IMR-90 (cell line): ENCODE measurements at regions not wholly inside any gene's neighbourhood (a gene's known extent, or its start where the extent isn't known, plus 50 kb on each side); places are given as distances from the start of the nearest gene placed in this dataset.

Experiments used
- ATAC-seq: fragments of 200-7000 bp; cut with Tn5 transposase; 2 replicates; pipeline ENCODE4 v1.9.1; 2020; ENCODE audit warnings: low read depth, mild to moderate bottlenecking, moderate library complexity
- BruUV-seq: library from RNA; stranded (reverse); fragments of 400-500 nt; replicated peaks from 2 replicates; lab custom pipeline; 2021; lab: Mats Ljungman, UMichigan
- CTCF ChIA-PET: fragments of 300-600 bp; formaldehyde crosslinking; extraction: SDS; loops from one replicate; lab custom pipeline; 2021; ENCODE audit warnings: antibody characterized with exemption; lab: Yijun Ruan, JAX
- POLR2A ChIA-PET: fragments of 300-600 bp; sonication (Branson Sonifier 250); formaldehyde crosslinking; loops from one replicate; lab custom pipeline; 2022; ENCODE audit warnings: antibody characterized with exemption; ENCODE audit not compliant: unreplicated experiment; lab: Charles Lee
- DNase-seq: peaks from one replicate; pipeline ENCODE4 v3.0.0; 2013
- H2AFZ ChIP-seq: replicated peaks from 2 replicates; pipeline ENCODE3; 2013; ENCODE audit warnings: low read length, mild to moderate bottlenecking; ENCODE audit not compliant: poor library complexity
- H2AK5ac ChIP-seq: 2 replicates; pipeline ENCODE4 v1.6.1; 2013; ENCODE audit warnings: low read depth, low read length, inconsistent platforms
- H2AK9ac ChIP-seq: replicated peaks from 2 replicates; pipeline ENCODE3; 2013; ENCODE audit warnings: mild to moderate bottlenecking, low read depth, low read length, moderate library complexity; ENCODE audit not compliant: poor library complexity
- H2BK120ac ChIP-seq: 2 replicates; pipeline ENCODE4 v1.6.1; 2013; ENCODE audit warnings: low read depth, low read length, inconsistent platforms
- H2BK15ac ChIP-seq: 3 replicates; pipeline ENCODE4 v1.6.1; 2013; ENCODE audit warnings: low read depth, low read length, inconsistent platforms
- H2BK20ac ChIP-seq: 2 replicates; pipeline ENCODE4 v1.6.1; 2013; ENCODE audit warnings: low read depth, mild to moderate bottlenecking, inconsistent platforms, low read length, moderate library complexity
- H2BK5ac ChIP-seq: 2 replicates; pipeline ENCODE4 v1.6.1; 2013; ENCODE audit warnings: mild to moderate bottlenecking, low read depth, low read length, inconsistent platforms; ENCODE audit not compliant: poor library complexity, severe bottlenecking
- H3K14ac ChIP-seq: replicated peaks from 2 replicates; pipeline ENCODE4 v1.6.1; 2013; ENCODE audit warnings: low read depth, low read length, inconsistent platforms
- H3K18ac ChIP-seq: 2 replicates; pipeline ENCODE4 v1.6.1; 2013; ENCODE audit warnings: low read depth, low read length, control low read depth
- H3K23ac ChIP-seq: 2 replicates; pipeline ENCODE4 v1.6.1; 2013; ENCODE audit warnings: low read depth, low read length, inconsistent platforms
- H3K27ac ChIP-seq: 2 replicates; pipeline ENCODE4 v1.5.1; 2013; ENCODE audit warnings: mild to moderate bottlenecking, control low read depth, low read length; ENCODE audit not compliant: insufficient read depth
- H3K27me3 ChIP-seq: 2 replicates; pipeline ENCODE4 v1.6.1; 2013; ENCODE audit warnings: low read length; ENCODE audit not compliant: control insufficient read depth, insufficient read depth
- H3K36me3 ChIP-seq: 2 replicates; pipeline ENCODE4 v1.6.1; 2013; ENCODE audit warnings: low read length, mixed read lengths; ENCODE audit not compliant: control insufficient read depth, insufficient read depth
- H3K4ac ChIP-seq: 2 replicates; pipeline ENCODE4 v1.6.1; 2013; ENCODE audit warnings: low read depth, low read length, inconsistent platforms
- H3K4me1 ChIP-seq: 2 replicates; pipeline ENCODE4 v1.6.1; 2013; ENCODE audit warnings: low read length, mixed read lengths; ENCODE audit not compliant: control insufficient read depth, insufficient read depth
- H3K4me2 ChIP-seq: 2 replicates; pipeline ENCODE4 v1.6.1; 2013; ENCODE audit warnings: low read depth, mild to moderate bottlenecking, control low read depth, low read length, moderate library complexity
- H3K4me3 ChIP-seq: 2 replicates; pipeline ENCODE4 v1.5.1; 2013; ENCODE audit warnings: low read depth, mild to moderate bottlenecking, control low read depth, low read length, moderate library complexity; ENCODE audit not compliant: insufficient read depth
- H3K56ac ChIP-seq: 2 replicates; pipeline ENCODE4 v1.6.1; 2013; ENCODE audit warnings: low read length, inconsistent platforms; ENCODE audit not compliant: insufficient read depth; ENCODE audit errors: extremely low read depth
- H3K79me1 ChIP-seq, 2 experiments: 2 replicates each; pipeline ENCODE4 v1.6.1; 2013; ENCODE audit warnings: low read length in 2 of 2, inconsistent platforms in 1 of 2, low read depth in 1 of 2
- H3K9ac ChIP-seq: 2 replicates; pipeline ENCODE4 v1.6.1; 2013; ENCODE audit warnings: low read depth, low read length, control low read depth
- H3K9me1 ChIP-seq: 2 replicates; pipeline ENCODE4 v1.6.1; 2013; ENCODE audit warnings: low read length, inconsistent platforms; ENCODE audit not compliant: insufficient read depth
- H3K9me3 ChIP-seq: 2 replicates; pipeline ENCODE4 v1.6.1; 2013; ENCODE audit warnings: low read length; ENCODE audit not compliant: control insufficient read depth, insufficient read depth
- H4K20me1 ChIP-seq: 2 replicates; pipeline ENCODE4 v1.6.1; 2013; ENCODE audit warnings: low read length, inconsistent platforms; ENCODE audit not compliant: insufficient read depth
- H4K5ac ChIP-seq: 2 replicates; pipeline ENCODE4 v1.6.1; 2013; ENCODE audit warnings: mild to moderate bottlenecking, low read depth, low read length, control low read depth
- H4K8ac ChIP-seq, 2 experiments: 2 replicates each; pipeline ENCODE4 v1.6.1; 2013; ENCODE audit warnings: low read depth in 2 of 2, low read length in 2 of 2, control low read depth in 1 of 2, inconsistent platforms in 1 of 2
- H4K91ac ChIP-seq: 2 replicates; pipeline ENCODE4 v1.6.1; 2013; ENCODE audit warnings: low read depth, low read length, inconsistent platforms; ENCODE audit not compliant: insufficient read depth
- BHLHE40 ChIP-seq: fragments of 150-350 bp; IDR thresholded peaks from 2 replicates; pipeline ENCODE4 v1.6.1; 2016; ENCODE audit warnings: mild to moderate bottlenecking, low read depth, low read length
- CEBPB ChIP-seq: IDR thresholded peaks from 2 replicates; pipeline ENCODE4 v1.6.1; 2012; ENCODE audit warnings: low read depth, low read length, improper control_type of control experiment
- CHD1 ChIP-seq: IDR thresholded peaks from 2 replicates; pipeline ENCODE4 v1.6.1; 2012; ENCODE audit warnings: low read depth, low read length, improper control_type of control experiment
- FOS ChIP-seq: fragments of 150-350 bp; IDR thresholded peaks from 2 replicates; pipeline ENCODE4 v1.6.1; 2016; ENCODE audit warnings: low read depth, low read length
- MAFK ChIP-seq: IDR thresholded peaks from 2 replicates; pipeline ENCODE4 v1.6.1; 2012; ENCODE audit warnings: low read depth, low read length, improper control_type of control experiment
- MAZ ChIP-seq: IDR thresholded peaks from 2 replicates; pipeline ENCODE4 v1.6.1; 2012; ENCODE audit warnings: low read depth, mild to moderate bottlenecking, low read length, improper control_type of control experiment, moderate library complexity, borderline replicate concordance
- MXI1 ChIP-seq: IDR thresholded peaks from 2 replicates; pipeline ENCODE4 v1.6.1; 2012; ENCODE audit warnings: low read depth, mild to moderate bottlenecking, low read length, moderate library complexity, borderline replicate concordance
- NFE2L2 ChIP-seq: fragments of 150-350 bp; IDR thresholded peaks from 2 replicates; pipeline ENCODE4 v1.6.1; 2016; ENCODE audit warnings: low read depth, mild to moderate bottlenecking, low read length
- POLR2A ChIP-seq: IDR thresholded peaks from 2 replicates; pipeline ENCODE4 v1.6.1; 2012; ENCODE audit warnings: mild to moderate bottlenecking, low read depth, low read length
- RAD21 ChIP-seq: IDR thresholded peaks from 2 replicates; pipeline ENCODE4 v1.6.1; 2012; ENCODE audit warnings: low read length, improper control_type of control experiment
- RCOR1 ChIP-seq: IDR thresholded peaks from 2 replicates; pipeline ENCODE4 v1.6.1; 2012; ENCODE audit warnings: mild to moderate bottlenecking, low read length, improper control_type of control experiment; ENCODE audit not compliant: insufficient replicate concordance
- RFX5 ChIP-seq: IDR thresholded peaks from 2 replicates; pipeline ENCODE4 v1.8.0; 2012; ENCODE audit warnings: low read depth, mild to moderate bottlenecking, low read length, moderate library complexity
- SMC3 ChIP-seq: fragments of 150-350 bp; IDR thresholded peaks from 2 replicates; pipeline ENCODE4 v1.6.1; 2016; ENCODE audit warnings: low read depth, mild to moderate bottlenecking, antibody characterized with exemption, low read length, moderate library complexity
- WGBS, 2 experiments: methylation state at CpG; one replicate each; pipeline versions ENCODE4 v1.1.5 to v1.1.7; 2013; ENCODE audit warnings: missing lambda C conversion rate in 2 of 2; ENCODE audit not compliant: insufficient read length in 1 of 2; ENCODE audit errors: extremely low coverage in 2 of 2; 5-methylcytosine and 5-hydroxymethylcytosine counted together
- dilution Hi-C: fragments of 300-500 bp; cut with HindIII; formaldehyde crosslinking; loops from one replicate; pipeline ENCODE4 v1.14.3; 2018; ENCODE audit warnings: low sequenced_read_pairs; ENCODE audit not compliant: unreplicated experiment
- in situ Hi-C: fragments of 300-500 bp; cut with MboI; formaldehyde crosslinking; loops from 3 replicates; pipeline ENCODE4 v1.14.3; 2019; ENCODE audit warnings: low sequenced_read_pairs, inconsistent platforms, mixed read lengths
- intact Hi-C: fragments of 100-400 bp; cut with micrococcal nuclease; formaldehyde crosslinking; loops from 2 replicates; pipeline ENCODE4 v1.10.0; 2022
- TF ChIP-seq, protein P1 (sequence below): fragments of 150-350 bp; IDR thresholded peaks from 2 replicates; pipeline ENCODE4 v1.6.1; 2017; ENCODE audit warnings: mild to moderate bottlenecking, antibody characterized with exemption, low read length, low read depth
- TF ChIP-seq, protein P2 (sequence below): fragments of 150-350 bp; IDR thresholded peaks from 2 replicates; pipeline ENCODE4 v1.6.1; 2016; ENCODE audit warnings: low read depth, mild to moderate bottlenecking, low read length, moderate library complexity, borderline replicate concordance
- TF ChIP-seq, protein P3 (sequence below): conservative IDR thresholded peaks from 2 replicates; pipeline ENCODE4 v1.5.1; 2012; ENCODE audit warnings: mild to moderate bottlenecking, low read depth, low read length, improper control_type of control experiment

DNA sequence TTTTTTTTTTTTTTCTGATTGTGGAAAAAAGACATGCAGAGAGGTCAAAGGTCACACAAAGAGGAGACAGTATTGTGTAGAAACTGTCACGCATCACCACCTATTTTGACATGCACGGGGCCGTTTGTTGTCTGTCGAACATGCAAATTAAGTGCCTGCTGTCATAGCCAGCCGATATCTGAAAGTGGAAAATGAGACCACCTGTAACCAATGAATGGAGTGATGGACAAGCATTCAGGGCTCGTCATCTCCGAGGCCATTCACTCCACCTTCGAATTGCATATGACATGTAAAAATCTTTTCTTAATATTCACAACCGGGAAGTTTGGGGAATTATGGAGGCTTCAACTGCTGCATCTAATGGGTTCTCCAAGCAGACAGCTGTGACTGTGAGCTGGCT is 512.2 kb upstream of the ADAMTS16 start:
- BruUV-seq = no TSS peak
- H4K5ac ChIP-seq = no peak overlapping the region
- no CpG with 5 or more reads among the region's 9 CpGs for WGBS, 2 experiments
- ATAC-seq (no peak), DNase-seq (no peak)
- intact Hi-C loops (no loop called here), dilution Hi-C loops (no loop called here), in situ Hi-C loops (no loop called here)
- H3K27ac ChIP-seq = no peak overlapping the region
- no peaks in the 10 kb centered on the region for H3K4me1 ChIP-seq
- no peak overlapping the region for H2AFZ ChIP-seq
- H3K18ac ChIP-seq = no peak overlapping the region
- H3K9me3 ChIP-seq = peaks cover 23% of the 10 kb centered on the region
- H2AK5ac ChIP-seq = no peak overlapping the region
- no peaks in the 10 kb centered on the region for H4K20me1 ChIP-seq
- TF ChIP-seq, protein P1, sequence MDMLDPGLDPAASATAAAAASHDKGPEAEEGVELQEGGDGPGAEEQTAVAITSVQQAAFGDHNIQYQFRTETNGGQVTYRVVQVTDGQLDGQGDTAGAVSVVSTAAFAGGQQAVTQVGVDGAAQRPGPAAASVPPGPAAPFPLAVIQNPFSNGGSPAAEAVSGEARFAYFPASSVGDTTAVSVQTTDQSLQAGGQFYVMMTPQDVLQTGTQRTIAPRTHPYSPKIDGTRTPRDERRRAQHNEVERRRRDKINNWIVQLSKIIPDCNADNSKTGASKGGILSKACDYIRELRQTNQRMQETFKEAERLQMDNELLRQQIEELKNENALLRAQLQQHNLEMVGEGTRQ = no peak
- TF ChIP-seq BHLHE40 (no peak), MAFK (no peak), POLR2A (no peak), MXI1 (no peak), RCOR1 (no peak), MAZ (no peak), NFE2L2 (no peak), FOS (no peak), SMC3 (no peak), RFX5 (no peak), CHD1 (no peak), CEBPB (no peak), RAD21 (no peak)
- TF ChIP-seq, protein P2, sequence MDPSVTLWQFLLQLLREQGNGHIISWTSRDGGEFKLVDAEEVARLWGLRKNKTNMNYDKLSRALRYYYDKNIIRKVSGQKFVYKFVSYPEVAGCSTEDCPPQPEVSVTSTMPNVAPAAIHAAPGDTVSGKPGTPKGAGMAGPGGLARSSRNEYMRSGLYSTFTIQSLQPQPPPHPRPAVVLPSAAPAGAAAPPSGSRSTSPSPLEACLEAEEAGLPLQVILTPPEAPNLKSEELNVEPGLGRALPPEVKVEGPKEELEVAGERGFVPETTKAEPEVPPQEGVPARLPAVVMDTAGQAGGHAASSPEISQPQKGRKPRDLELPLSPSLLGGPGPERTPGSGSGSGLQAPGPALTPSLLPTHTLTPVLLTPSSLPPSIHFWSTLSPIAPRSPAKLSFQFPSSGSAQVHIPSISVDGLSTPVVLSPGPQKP = no peak
- TF ChIP-seq, protein P3, sequence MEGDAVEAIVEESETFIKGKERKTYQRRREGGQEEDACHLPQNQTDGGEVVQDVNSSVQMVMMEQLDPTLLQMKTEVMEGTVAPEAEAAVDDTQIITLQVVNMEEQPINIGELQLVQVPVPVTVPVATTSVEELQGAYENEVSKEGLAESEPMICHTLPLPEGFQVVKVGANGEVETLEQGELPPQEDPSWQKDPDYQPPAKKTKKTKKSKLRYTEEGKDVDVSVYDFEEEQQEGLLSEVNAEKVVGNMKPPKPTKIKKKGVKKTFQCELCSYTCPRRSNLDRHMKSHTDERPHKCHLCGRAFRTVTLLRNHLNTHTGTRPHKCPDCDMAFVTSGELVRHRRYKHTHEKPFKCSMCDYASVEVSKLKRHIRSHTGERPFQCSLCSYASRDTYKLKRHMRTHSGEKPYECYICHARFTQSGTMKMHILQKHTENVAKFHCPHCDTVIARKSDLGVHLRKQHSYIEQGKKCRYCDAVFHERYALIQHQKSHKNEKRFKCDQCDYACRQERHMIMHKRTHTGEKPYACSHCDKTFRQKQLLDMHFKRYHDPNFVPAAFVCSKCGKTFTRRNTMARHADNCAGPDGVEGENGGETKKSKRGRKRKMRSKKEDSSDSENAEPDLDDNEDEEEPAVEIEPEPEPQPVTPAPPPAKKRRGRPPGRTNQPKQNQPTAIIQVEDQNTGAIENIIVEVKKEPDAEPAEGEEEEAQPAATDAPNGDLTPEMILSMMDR = no peak
- H2AK9ac ChIP-seq = no peak overlapping the region
- H3K23ac ChIP-seq = no peak overlapping the region
- H3K56ac ChIP-seq = no peak overlapping the region
- CTCF ChIA-PET = interaction anchor here (0.7 kb wide), 1 partner anchor 223 kb away, joined by 3 read pairs; no protein-coding TSS in a partner anchor
- H4K8ac ChIP-seq = no peak overlapping the region
- no peak overlapping the region for H2BK15ac ChIP-seq
- no peak overlapping the region for H2BK120ac ChIP-seq
- no peak overlapping the region for H3K4me2 ChIP-seq
- no peak overlapping the region for H2BK20ac ChIP-seq
- H3K27me3 ChIP-seq = no peaks in the 10 kb centered on the region
- H3K4me3 ChIP-seq = no peak overlapping the region
- H3K14ac ChIP-seq = no peak overlapping the region
- H3K4ac ChIP-seq = no peak overlapping the region
- H3K79me1 ChIP-seq = no peaks in the 10 kb centered on the region
- no peak overlapping the region for H2BK5ac ChIP-seq
- H3K9ac ChIP-seq = no peak overlapping the region
- H4K91ac ChIP-seq = no peak overlapping the region
- no peaks in the 10 kb centered on the region for H3K9me1 ChIP-seq
- H3K36me3 ChIP-seq = no peaks in the 10 kb centered on the region
- POLR2A ChIA-PET = no interaction called here
